ENCODE measurements at regions not wholly inside any gene's neighbourhood (a gene's known extent, or its start where the extent isn't known, plus 50 kb on each side); places are given as distances from the start of the nearest gene placed in this dataset.
A peak's percentile ranks its signal among the peaks of the same experiment; 100 is the strongest.

- TF ChIP-seq CTCF (IDR thresholded peaks at IDR 0.05) = no peak
- Histone ChIP-seq H3K27ac (peak overlapping the region in 4 of 10 donors; percentile 40 to 61 (median 42)), H3K27me3 (no peaks in the 10 kb centered on the region), H3K36me3 (no peaks in the 10 kb centered on the region), H3K9me3 (peaks cover 0 to 9% (median 0%) of the 10 kb centered on the region in 11 donors), H3K4me1 (peaks cover 0 to 7% (median 0%) of the 10 kb centered on the region in 9 donors), H3K4me3 (no peak overlapping the region)
- WGBS, 2 donors = 67 to 76% methylated on average over 9 of the region's 9 CpGs
- no peak for DNase-seq
- intact Hi-C loops (cut with DNase I) = no loop called here
- ATAC-seq = peak in 6 of 8 donors; percentile 61 to 83 (median 76)
Observed at GRCh38 chr3:189457631-189458412, 173.4 kb upstream of the TP63 start.

GRCh38 chr3:189458528-189458927 lies 172.7 kb upstream of the TP63 start:
- ATAC-seq (peak in 4 of 8 donors; percentile 13 to 50 (median 28)), DNase-seq (no peak)
- Histone ChIP-seq H3K4me3 (no peak overlapping the region), H3K27ac (peak overlapping the region in 4 of 10 donors; percentile 40 to 61 (median 42)), H3K36me3 (no peaks in the 10 kb centered on the region), H3K4me1 (peaks cover 0 to 7% (median 0%) of the 10 kb centered on the region in 9 donors), H3K27me3 (no peaks in the 10 kb centered on the region), H3K9me3 (peaks cover 0 to 13% (median 0%) of the 10 kb centered on the region in 11 donors)
- WGBS, 2 donors = 32 to 41% methylated on average over 7 of the region's 7 CpGs
- intact Hi-C loops (cut with DNase I) = no loop called here
- no peak for TF ChIP-seq CTCF (IDR thresholded peaks at IDR 0.05)

- Histone ChIP-seq H3K36me3 (no peaks in the 10 kb centered on the region), H3K27ac (no peak overlapping the region), H3K9me3 (peaks cover 0 to 14% (median 0%) of the 10 kb centered on the region in 11 donors), H3K4me3 (no peak overlapping the region), H3K27me3 (no peaks in the 10 kb centered on the region), H3K4me1 (peaks cover 0 to 7% (median 0%) of the 10 kb centered on the region in 9 donors)
- intact Hi-C loops (cut with DNase I) = no loop called here
- DNase-seq (no peak), ATAC-seq (no peak)
- WGBS, 2 donors = 55 to 71% methylated on average over 2 of the region's 2 CpGs
- TF ChIP-seq CTCF (IDR thresholded peaks at IDR 0.05) = no peak
Observed at GRCh38 chr3:189459231-189459630, 172.0 kb upstream of the TP63 start.

GRCh38 chr3:189460511-189460910 lies 170.7 kb upstream of the TP63 start:
- ATAC-seq (no peak), DNase-seq (no peak)
- peaks cover 0 to 14% (median 0%) of the 10 kb centered on the region in 11 donors for H3K9me3 ChIP-seq
- H3K36me3 ChIP-seq = no peaks in the 10 kb centered on the region
- WGBS, 2 donors = 70 to 78% methylated on average over 2 of the region's 2 CpGs
- H3K27me3 ChIP-seq = no peaks in the 10 kb centered on the region
- no peak overlapping the region for H3K27ac ChIP-seq
- peaks cover 0 to 7% (median 0%) of the 10 kb centered on the region in 9 donors for H3K4me1 ChIP-seq
- intact Hi-C loops (cut with DNase I) = no loop called here
- TF ChIP-seq CTCF (IDR thresholded peaks at IDR 0.05) = no peak
- no peak overlapping the region for H3K4me3 ChIP-seq
